Epidermal melanocyte (primary cell): ENCODE measurements at regions not wholly inside any gene's neighbourhood (a gene's known extent, or its start where the extent isn't known, plus 50 kb on each side); places are given as distances from the start of the nearest gene placed in this dataset.

Source experiments
- DNase-seq: peaks from one replicate; pipeline ENCODE4 v3.0.0; 2011; ENCODE audit warnings: low spot score; ENCODE audit not compliant: insufficient read length

GRCh38 chr4:126727461-126727860 lies 905.3 kb upstream of the INTU start:
- DNase-seq, result no peak

GRCh38 chr4:126731062-126731461 lies 901.7 kb upstream of the INTU start:
- no peak for DNase-seq

GRCh38 chr4:126733301-126733700 lies 899.5 kb upstream of the INTU start:
- no peak for DNase-seq

GRCh38 chr4:126734465-126734864 lies 898.3 kb upstream of the INTU start:
- DNase-seq, result no peak

GRCh38 chr4:126735294-126736132 lies 897.2 kb upstream of the INTU start:
- no peak for DNase-seq

GRCh38 chr4:126736133-126736518 lies 896.6 kb upstream of the INTU start:
- no peak for DNase-seq

GRCh38 chr4:126737899-126738526 lies 894.7 kb upstream of the INTU start:
- no peak for DNase-seq

- no peak for DNase-seq
Observed at GRCh38 chr4:126738527-126738923, 894.2 kb upstream of the INTU start.

- no peak for DNase-seq
Observed at GRCh38 chr4:126738926-126739325, 893.8 kb upstream of the INTU start.

- no peak for DNase-seq
Observed at GRCh38 chr4:126740687-126741086, 892.1 kb upstream of the INTU start.

- no peak for DNase-seq
Observed at GRCh38 chr4:126742048-126742447, 890.7 kb upstream of the INTU start.

- no peak for DNase-seq
Observed at GRCh38 chr4:126742885-126743284, 889.9 kb upstream of the INTU start.

GRCh38 chr4:126748736-126749135 lies 884.0 kb upstream of the INTU start:
- no peak for DNase-seq

- no peak for DNase-seq
Observed at GRCh38 chr4:126750723-126751122, 882.0 kb upstream of the INTU start.

- no peak for DNase-seq
Observed at GRCh38 chr4:126752126-126752525, 880.6 kb upstream of the INTU start.

GRCh38 chr4:126752702-126753101 lies 880.1 kb upstream of the INTU start:
- DNase-seq, result no peak

- no peak for DNase-seq
Observed at GRCh38 chr4:126753592-126753991, 879.2 kb upstream of the INTU start.

GRCh38 chr4:126755506-126755905 lies 877.3 kb upstream of the INTU start:
- no peak for DNase-seq

GRCh38 chr4:126756050-126756829 lies 876.5 kb upstream of the INTU start:
- no peak for DNase-seq

- DNase-seq, result no peak
Observed at GRCh38 chr4:126757219-126757618, 875.5 kb upstream of the INTU start.

GRCh38 chr4:126758493-126758892 lies 874.3 kb upstream of the INTU start:
- DNase-seq, result no peak

GRCh38 chr4:126761947-126762662 lies 870.7 kb upstream of the INTU start:
- DNase-seq, result no peak
